OCI-LY1 (cell line): ENCODE measurements at regions not wholly inside any gene's neighbourhood (a gene's known extent, or its start where the extent isn't known, plus 50 kb on each side); places are given as distances from the start of the nearest gene placed in this dataset.

Experiments
- H2AFZ ChIP-seq: fragments of 200-600 bp; sonication (generic), shearing (Covaris generic); 2 replicates; pipeline ENCODE4 v1.6.0; 2014; ENCODE audit warnings: antibody characterized with exemption, mild to moderate bottlenecking, low read length
- H3F3A ChIP-seq: fragments of 200-600 bp; sonication (generic), shearing (Covaris generic); 2 replicates; pipeline ENCODE4 v1.6.0; 2014; ENCODE audit warnings: mild to moderate bottlenecking, antibody characterized with exemption, low read length, moderate library complexity; ENCODE audit not compliant: insufficient read depth
- H3K27ac ChIP-seq: fragments of 200-600 bp; sonication (generic); 2 replicates; pipeline ENCODE4 v1.5.1; 2014; ENCODE audit warnings: low read length, mixed run types, mild to moderate bottlenecking, low read depth; ENCODE audit not compliant: poor library complexity, severe bottlenecking
- H3K27me3 ChIP-seq: fragments of 200-600 bp; sonication (generic); 2 replicates; pipeline ENCODE4 v1.6.0; 2014; ENCODE audit warnings: antibody characterized with exemption, mild to moderate bottlenecking, low read length, moderate library complexity; ENCODE audit not compliant: insufficient read depth
- H3K36me3 ChIP-seq: fragments of 200-600 bp; sonication (generic); 2 replicates; pipeline ENCODE4 v1.6.1; 2014; ENCODE audit warnings: mild to moderate bottlenecking, antibody characterized with exemption, low read length, moderate library complexity, mixed read lengths; ENCODE audit not compliant: insufficient read depth
- H3K4me1 ChIP-seq: fragments of 200-600 bp; sonication (generic); 2 replicates; pipeline ENCODE4 v1.5.1; 2014; ENCODE audit warnings: mild to moderate bottlenecking, low read length, moderate library complexity; ENCODE audit not compliant: insufficient read depth, severe bottlenecking
- H3K4me2 ChIP-seq: fragments of 200-600 bp; sonication (generic), shearing (Covaris generic); 2 replicates; pipeline ENCODE4 v1.6.1; 2014; ENCODE audit warnings: low read length
- H3K4me3 ChIP-seq: fragments of 200-600 bp; sonication (generic); 2 replicates; pipeline ENCODE4 v1.5.1; 2014; ENCODE audit warnings: low read length, low read depth, mild to moderate bottlenecking, mixed read lengths; ENCODE audit not compliant: poor library complexity, severe bottlenecking
- H3K79me2 ChIP-seq: fragments of 200-600 bp; shearing (Covaris generic); 2 replicates; pipeline ENCODE4 v1.6.1; 2016; ENCODE audit warnings: mixed run types, low read length, mixed read lengths; ENCODE audit not compliant: insufficient read depth
- H3K9ac ChIP-seq: fragments of 200-600 bp; sonication (generic), shearing (Covaris generic); 2 replicates; pipeline ENCODE4 v1.6.1; 2014; ENCODE audit warnings: mild to moderate bottlenecking, low read length, mixed read lengths
- H3K9me2 ChIP-seq: fragments of 200-600 bp; sonication (generic), shearing (Covaris generic); 2 replicates; pipeline ENCODE4 v1.6.1; 2014; ENCODE audit warnings: low read depth, mild to moderate bottlenecking, low read length, mixed read lengths
- H3K9me3 ChIP-seq: fragments of 200-600 bp; shearing (Covaris generic); 2 replicates; pipeline ENCODE4 v1.6.1; 2014; ENCODE audit warnings: low read length, mixed read lengths
- H4K20me1 ChIP-seq: fragments of 200-600 bp; sonication (generic), shearing (Covaris generic); 2 replicates; pipeline ENCODE4 v1.6.0; 2016; ENCODE audit warnings: mild to moderate bottlenecking, low read length; ENCODE audit not compliant: insufficient read depth
- EZH2 ChIP-seq: fragments of 200-600 bp; sonication (generic), shearing (Covaris generic); IDR thresholded peaks from 2 replicates; pipeline ENCODE4 v1.8.0; 2017; ENCODE audit warnings: borderline replicate concordance, mixed run types, mild to moderate bottlenecking, antibody characterized with exemption, low read length, moderate library complexity, mixed read lengths
- TF ChIP-seq, protein P1 (sequence below): fragments of 200-600 bp; sonication (generic), shearing (Covaris generic); IDR thresholded peaks from 2 replicates; pipeline ENCODE4 v1.5.1; 2017; ENCODE audit warnings: mild to moderate bottlenecking, antibody characterized with exemption, low read length, moderate library complexity, mixed read lengths

DNA sequence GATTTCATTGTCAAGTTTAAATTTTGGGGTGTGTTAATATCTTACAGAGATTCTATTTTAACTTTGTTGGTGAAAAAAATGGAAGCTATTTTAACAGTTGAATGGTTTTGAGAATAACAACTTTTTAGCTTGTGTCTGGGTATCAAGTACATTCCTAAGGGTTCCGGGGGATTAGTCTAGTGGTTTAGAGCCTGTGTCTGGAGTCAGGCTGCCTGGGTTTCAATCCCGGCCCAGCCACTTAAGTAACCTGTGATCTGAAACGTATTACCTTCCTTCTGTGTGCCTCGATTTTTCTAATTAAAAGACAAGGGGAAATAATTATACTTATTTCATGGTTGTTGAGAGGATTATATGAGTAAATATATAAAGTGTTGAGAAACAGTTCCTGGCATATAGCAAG lies 288.6 kb upstream of the NR3C2 start:
- H3K9ac ChIP-seq, result no peak overlapping the region

GRCh38 chr4:148730082-148730640 lies 287.9 kb upstream of the NR3C2 start:
- Histone ChIP-seq H3K79me2 (no peaks in the 10 kb centered on the region), H3K9me3 (no peaks in the 10 kb centered on the region), H3K9ac (no peak overlapping the region), H3K36me3 (no peaks in the 10 kb centered on the region), H2AFZ (no peak overlapping the region), H4K20me1 (no peaks in the 10 kb centered on the region), H3K27me3 (no peaks in the 10 kb centered on the region), H3K27ac (no peak overlapping the region), H3F3A (no peaks in the 10 kb centered on the region), H3K4me3 (no peak overlapping the region), H3K9me2 (no peaks in the 10 kb centered on the region), H3K4me2 (no peak overlapping the region), H3K4me1 (no peaks in the 10 kb centered on the region)
- no peak for TF ChIP-seq EZH2
- TF ChIP-seq, protein P1, sequence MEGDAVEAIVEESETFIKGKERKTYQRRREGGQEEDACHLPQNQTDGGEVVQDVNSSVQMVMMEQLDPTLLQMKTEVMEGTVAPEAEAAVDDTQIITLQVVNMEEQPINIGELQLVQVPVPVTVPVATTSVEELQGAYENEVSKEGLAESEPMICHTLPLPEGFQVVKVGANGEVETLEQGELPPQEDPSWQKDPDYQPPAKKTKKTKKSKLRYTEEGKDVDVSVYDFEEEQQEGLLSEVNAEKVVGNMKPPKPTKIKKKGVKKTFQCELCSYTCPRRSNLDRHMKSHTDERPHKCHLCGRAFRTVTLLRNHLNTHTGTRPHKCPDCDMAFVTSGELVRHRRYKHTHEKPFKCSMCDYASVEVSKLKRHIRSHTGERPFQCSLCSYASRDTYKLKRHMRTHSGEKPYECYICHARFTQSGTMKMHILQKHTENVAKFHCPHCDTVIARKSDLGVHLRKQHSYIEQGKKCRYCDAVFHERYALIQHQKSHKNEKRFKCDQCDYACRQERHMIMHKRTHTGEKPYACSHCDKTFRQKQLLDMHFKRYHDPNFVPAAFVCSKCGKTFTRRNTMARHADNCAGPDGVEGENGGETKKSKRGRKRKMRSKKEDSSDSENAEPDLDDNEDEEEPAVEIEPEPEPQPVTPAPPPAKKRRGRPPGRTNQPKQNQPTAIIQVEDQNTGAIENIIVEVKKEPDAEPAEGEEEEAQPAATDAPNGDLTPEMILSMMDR, result no peak

More for the DNA sequence above, 288.6 kb upstream of the NR3C2 start:
- TF ChIP-seq EZH2, result no peak
- TF ChIP-seq, protein P1, result no peak
- H3K27ac ChIP-seq, result no peak overlapping the region
- H3K27me3 ChIP-seq, result no peaks in the 10 kb centered on the region
- no peaks in the 10 kb centered on the region for H3K36me3 ChIP-seq
- no peaks in the 10 kb centered on the region for H3K9me3 ChIP-seq
- H3K79me2 ChIP-seq, result no peaks in the 10 kb centered on the region
- no peak overlapping the region for H3K4me3 ChIP-seq
- H3K4me2 ChIP-seq, result no peak overlapping the region
- H3K4me1 ChIP-seq, result no peaks in the 10 kb centered on the region
- no peak overlapping the region for H2AFZ ChIP-seq
- no peaks in the 10 kb centered on the region for H3F3A ChIP-seq
- H4K20me1 ChIP-seq, result no peaks in the 10 kb centered on the region
- H3K9me2 ChIP-seq, result no peaks in the 10 kb centered on the region

GRCh38 chr4:148717988-148718387 lies 275.8 kb upstream of the NR3C2 start:
- no peaks in the 10 kb centered on the region for H3F3A ChIP-seq

More at GRCh38 chr4:148717988-148718387, 275.8 kb upstream of the NR3C2 start:
- Histone ChIP-seq H3K27ac (no peak overlapping the region), H3K9me2 (no peaks in the 10 kb centered on the region), H3K79me2 (no peaks in the 10 kb centered on the region), H3K4me2 (no peak overlapping the region), H3K4me3 (no peak overlapping the region), H2AFZ (no peak overlapping the region), H3K9ac (no peak overlapping the region), H3K4me1 (no peaks in the 10 kb centered on the region), H4K20me1 (no peaks in the 10 kb centered on the region), H3K36me3 (no peaks in the 10 kb centered on the region), H3K9me3 (no peaks in the 10 kb centered on the region), H3K27me3 (no peaks in the 10 kb centered on the region)
- TF ChIP-seq, protein P1, result no peak
- no peak for TF ChIP-seq EZH2
